SK-N-SH treated with all-trans-retinoic acid at 6 μM for 48 hours (cell line): ENCODE measurements at regions not wholly inside any gene's neighbourhood (a gene's known extent, or its start where the extent isn't known, plus 50 kb on each side); places are given as distances from the start of the nearest gene placed in this dataset.

ENCODE experiments used
- ARNTL ChIP-seq: fragments of 450-650 bp; formaldehyde crosslinking; IDR thresholded peaks from 2 replicates; pipeline ENCODE4 v1.5.0; 2020; ENCODE audit warnings: low read depth, mild to moderate bottlenecking, moderate library complexity, borderline replicate concordance
- BACH2 ChIP-seq: fragments of 250-450 bp; sonication (Bioruptor Pico); IDR thresholded peaks from 2 replicates; pipeline ENCODE4 v1.9.0; 2021; ENCODE audit warnings: mild to moderate bottlenecking, borderline replicate concordance
- CREB5 ChIP-seq: fragments of 250-450 bp; sonication (Bioruptor Pico); IDR thresholded peaks from 2 replicates; pipeline ENCODE4 v1.5.1; 2020; ENCODE audit warnings: low read depth, mild to moderate bottlenecking, moderate library complexity
- ESRRG ChIP-seq: fragments of 250-450 bp; sonication (Bioruptor Pico); IDR thresholded peaks from 2 replicates; pipeline ENCODE4 v1.6.1; 2021; ENCODE audit warnings: mild to moderate bottlenecking
- GLIS3 ChIP-seq: fragments of 250-450 bp; sonication (Bioruptor Pico); IDR thresholded peaks from 2 replicates; pipeline ENCODE4 v1.5.0; 2020; ENCODE audit warnings: mild to moderate bottlenecking, moderate library complexity
- PATZ1 ChIP-seq: fragments of 250-450 bp; sonication (Bioruptor Pico); IDR thresholded peaks from 2 replicates; pipeline ENCODE4 v1.8.0; 2020; ENCODE audit warnings: mild to moderate bottlenecking, moderate library complexity, borderline replicate concordance
- POU6F1 ChIP-seq: fragments of 250-450 bp; sonication (Bioruptor Pico); IDR thresholded peaks from 2 replicates; pipeline ENCODE4 v1.8.0; 2021; ENCODE audit warnings: low read depth, mild to moderate bottlenecking, moderate library complexity, borderline replicate concordance
- RARB ChIP-seq: fragments of 250-450 bp; sonication (Bioruptor Pico); IDR thresholded peaks from 2 replicates; pipeline ENCODE4 v1.8.0; 2021; ENCODE audit warnings: mild to moderate bottlenecking, moderate library complexity
- SNAI2 ChIP-seq: fragments of 250-450 bp; sonication (Bioruptor Pico); IDR thresholded peaks from 2 replicates; pipeline ENCODE4 v1.5.0; 2020; ENCODE audit warnings: mild to moderate bottlenecking, moderate library complexity
- TOX ChIP-seq: fragments of 250-450 bp; sonication (Bioruptor Pico); IDR thresholded peaks from 2 replicates; pipeline ENCODE4 v1.8.0; 2021; ENCODE audit warnings: mild to moderate bottlenecking, moderate library complexity, borderline replicate concordance
- TSHZ2 ChIP-seq: fragments of 250-450 bp; sonication (Bioruptor Pico); IDR thresholded peaks from 2 replicates; pipeline ENCODE4 v1.5.0; 2020; ENCODE audit warnings: mild to moderate bottlenecking, moderate library complexity
- ZNF565 ChIP-seq: fragments of 450-650 bp; formaldehyde crosslinking; conservative IDR thresholded peaks from 2 replicates; pipeline ENCODE4 v1.5.0; 2020; ENCODE audit warnings: low read depth, mild to moderate bottlenecking, moderate library complexity
- ZNF70 ChIP-seq: fragments of 450-650 bp; formaldehyde crosslinking; IDR thresholded peaks from 2 replicates; pipeline ENCODE4 v1.5.0; 2020; ENCODE audit warnings: mild to moderate bottlenecking, moderate library complexity
- ZNF8 ChIP-seq: fragments of 450-650 bp; formaldehyde crosslinking; IDR thresholded peaks from 2 replicates; pipeline ENCODE4 v1.5.0; 2020; ENCODE audit warnings: mild to moderate bottlenecking, moderate library complexity

- no peak for TF ChIP-seq POU6F1 (CRISPR knock-in tag)
- no peak for TF ChIP-seq BACH2 (CRISPR knock-in tag)
- no peak for TF ChIP-seq ZNF70 (CRISPR knock-in tag)
- TF ChIP-seq SNAI2 (CRISPR knock-in tag): no peak
- TF ChIP-seq GLIS3 (CRISPR knock-in tag): no peak
- no peak for TF ChIP-seq TSHZ2 (CRISPR knock-in tag)
- TF ChIP-seq ARNTL: no peak
- TF ChIP-seq RARB (CRISPR knock-in tag): no peak
- no peak for TF ChIP-seq CREB5 (CRISPR knock-in tag)
- no peak for TF ChIP-seq ZNF8
- TF ChIP-seq PATZ1 (CRISPR knock-in tag): no peak
- no peak for TF ChIP-seq ESRRG
- no peak for TF ChIP-seq ZNF565 (CRISPR knock-in tag)
- TF ChIP-seq TOX (CRISPR knock-in tag): no peak
These were observed 210.4 kb upstream of the GRIA4 start for GRCh38 chr11:105399511-105399910.
